Panc1 (cell line): ENCODE measurements at regions not wholly inside any gene's neighbourhood (a gene's known extent, or its start where the extent isn't known, plus 50 kb on each side); places are given as distances from the start of the nearest gene placed in this dataset.

Experiments
- ATAC-seq: fragments of 200-7000 bp; cut with Tn5 transposase; 2 replicates; pipeline ENCODE4 v1.9.1; 2020; ENCODE audit warnings: mild to moderate bottlenecking, moderate library complexity
- BruUV-seq: library from RNA; stranded (reverse); fragments of 400-500 nt; replicated peaks from 2 replicates; lab custom pipeline; 2021; lab: Mats Ljungman, UMichigan
- CTCF ChIA-PET: fragments of 300-600 bp; sonication (Branson Sonifier 250); formaldehyde crosslinking; loops from one replicate; lab custom pipeline; 2022; ENCODE audit warnings: antibody characterized with exemption; lab: Charles Lee
- POLR2A ChIA-PET: fragments of 300-600 bp; sonication (Branson Sonifier 250); formaldehyde crosslinking; loops from one replicate; lab custom pipeline; 2022; ENCODE audit warnings: antibody characterized with exemption; lab: Charles Lee
- DNase-seq: peaks from one replicate; pipeline ENCODE4 v3.0.0-alpha.2; 2010; ENCODE audit warnings: low read depth, low spot score
- H3K27ac ChIP-seq: 2 replicates; pipeline ENCODE4 v1.5.1; 2011; ENCODE audit warnings: mild to moderate bottlenecking, low read length, inconsistent platforms
- H3K27me3 ChIP-seq: fragments of 200-500 bp; sonication (Bioruptor generic); 2 replicates; pipeline ENCODE4 v1.6.0; 2014; ENCODE audit warnings: low read length, inconsistent platforms; ENCODE audit not compliant: control insufficient read depth, insufficient read depth
- H3K36me3 ChIP-seq: fragments of 200-500 bp; sonication (Bioruptor generic); 2 replicates; pipeline ENCODE4 v1.5.1; 2014; ENCODE audit warnings: inconsistent platforms, mild to moderate bottlenecking, low read length, moderate library complexity; ENCODE audit not compliant: control insufficient read depth, insufficient read depth
- H3K4me1 ChIP-seq: 2 replicates; pipeline ENCODE4 v1.5.1; 2011; ENCODE audit warnings: inconsistent platforms, mild to moderate bottlenecking, low read length, moderate library complexity; ENCODE audit not compliant: control insufficient read depth, insufficient read depth
- H3K4me3 ChIP-seq, 2 experiments: 2 replicates each; pipeline ENCODE4 v1.5.1; 2011 to 2012; ENCODE audit warnings: low read depth in 2 of 2, low read length in 2 of 2, mild to moderate bottlenecking in 2 of 2, inconsistent platforms in 1 of 2, moderate library complexity in 1 of 2
- H3K9me3 ChIP-seq: fragments of 200-500 bp; sonication (Bioruptor generic); 2 replicates; pipeline ENCODE4 v1.5.1; 2014; ENCODE audit warnings: low read depth, mild to moderate bottlenecking, inconsistent platforms, low read length, moderate library complexity; ENCODE audit not compliant: control insufficient read depth, insufficient read depth
- POLR2AphosphoS5 ChIP-seq: IDR thresholded peaks from 2 replicates; pipeline ENCODE4 v1.6.1; 2012; ENCODE audit warnings: mild to moderate bottlenecking, low read depth, low read length, moderate library complexity
- SIN3A ChIP-seq: IDR thresholded peaks from 2 replicates; pipeline ENCODE4 v1.6.1; 2012; ENCODE audit warnings: low read depth, mild to moderate bottlenecking, low read length, moderate library complexity, borderline replicate concordance; ENCODE audit not compliant: insufficient read depth
- TCF7L2 ChIP-seq: IDR thresholded peaks from 2 replicates; pipeline ENCODE4 v1.6.1; 2011; ENCODE audit warnings: mild to moderate bottlenecking, low read depth, low read length, inconsistent platforms
- in situ Hi-C: cut with HindIII; loops from 2 replicates; pipeline ENCODE4 v1.10.0; 2016; ENCODE audit warnings: low sequenced_read_pairs, low pct_unique_long_range_greater_than_20kb
- intact Hi-C: fragments of 100-400 bp; cut with micrococcal nuclease; formaldehyde crosslinking; loops from one replicate; pipeline ENCODE4 v1.10.0; 2022; ENCODE audit not compliant: unreplicated experiment
- TF ChIP-seq, protein P1 (sequence below), 2 experiments: IDR thresholded peaks; 2 replicates each; pipeline ENCODE4 v1.6.1; 2011 to 2012; ENCODE audit warnings: low read depth in 2 of 2, control low read depth in 1 of 2, low read length in 1 of 2, mild to moderate bottlenecking in 1 of 2, moderate library complexity in 1 of 2; ENCODE audit not compliant: insufficient read depth in 1 of 2
- TF ChIP-seq, protein P2 (sequence below): fragments of 450-650 bp; IDR thresholded peaks from 2 replicates; pipeline ENCODE4 v1.5.1; 2017; ENCODE audit warnings: mild to moderate bottlenecking

DNA sequence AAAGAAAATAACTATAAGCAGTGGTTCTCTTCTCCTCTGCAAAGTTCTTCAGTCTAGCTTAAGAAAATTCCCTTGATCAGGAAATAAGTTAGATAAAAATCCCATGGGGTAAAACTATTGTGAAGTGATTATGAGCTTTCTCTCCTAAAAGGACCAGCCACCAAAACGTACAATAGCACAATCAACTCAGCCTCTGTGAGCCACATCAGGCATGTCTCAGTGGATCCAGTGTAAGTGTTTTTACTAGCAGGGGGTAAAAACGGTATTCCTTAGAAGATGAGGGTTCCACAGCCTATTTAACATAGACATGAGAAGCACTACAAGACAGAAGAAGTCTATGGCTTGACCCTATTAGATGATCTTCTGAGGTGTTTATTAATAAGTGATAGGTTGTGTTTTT is 503.2 kb downstream of the PIK3C3 start:
- Histone ChIP-seq H3K4me3 (no peak overlapping the region), H3K9me3 (no peaks in the 10 kb centered on the region), H3K36me3 (no peaks in the 10 kb centered on the region), H3K27me3 (no peaks in the 10 kb centered on the region), H3K27ac (no peak overlapping the region), H3K4me1 (no peaks in the 10 kb centered on the region)
- CTCF ChIA-PET = no interaction called here
- no TSS peak for BruUV-seq
- DNase-seq = no peak
- no peak for ATAC-seq
- intact Hi-C loops = no loop called here
- POLR2A ChIA-PET = no interaction called here
- in situ Hi-C loops = no loop called here
- TF ChIP-seq SIN3A = no peak
- TF ChIP-seq, protein P1, sequence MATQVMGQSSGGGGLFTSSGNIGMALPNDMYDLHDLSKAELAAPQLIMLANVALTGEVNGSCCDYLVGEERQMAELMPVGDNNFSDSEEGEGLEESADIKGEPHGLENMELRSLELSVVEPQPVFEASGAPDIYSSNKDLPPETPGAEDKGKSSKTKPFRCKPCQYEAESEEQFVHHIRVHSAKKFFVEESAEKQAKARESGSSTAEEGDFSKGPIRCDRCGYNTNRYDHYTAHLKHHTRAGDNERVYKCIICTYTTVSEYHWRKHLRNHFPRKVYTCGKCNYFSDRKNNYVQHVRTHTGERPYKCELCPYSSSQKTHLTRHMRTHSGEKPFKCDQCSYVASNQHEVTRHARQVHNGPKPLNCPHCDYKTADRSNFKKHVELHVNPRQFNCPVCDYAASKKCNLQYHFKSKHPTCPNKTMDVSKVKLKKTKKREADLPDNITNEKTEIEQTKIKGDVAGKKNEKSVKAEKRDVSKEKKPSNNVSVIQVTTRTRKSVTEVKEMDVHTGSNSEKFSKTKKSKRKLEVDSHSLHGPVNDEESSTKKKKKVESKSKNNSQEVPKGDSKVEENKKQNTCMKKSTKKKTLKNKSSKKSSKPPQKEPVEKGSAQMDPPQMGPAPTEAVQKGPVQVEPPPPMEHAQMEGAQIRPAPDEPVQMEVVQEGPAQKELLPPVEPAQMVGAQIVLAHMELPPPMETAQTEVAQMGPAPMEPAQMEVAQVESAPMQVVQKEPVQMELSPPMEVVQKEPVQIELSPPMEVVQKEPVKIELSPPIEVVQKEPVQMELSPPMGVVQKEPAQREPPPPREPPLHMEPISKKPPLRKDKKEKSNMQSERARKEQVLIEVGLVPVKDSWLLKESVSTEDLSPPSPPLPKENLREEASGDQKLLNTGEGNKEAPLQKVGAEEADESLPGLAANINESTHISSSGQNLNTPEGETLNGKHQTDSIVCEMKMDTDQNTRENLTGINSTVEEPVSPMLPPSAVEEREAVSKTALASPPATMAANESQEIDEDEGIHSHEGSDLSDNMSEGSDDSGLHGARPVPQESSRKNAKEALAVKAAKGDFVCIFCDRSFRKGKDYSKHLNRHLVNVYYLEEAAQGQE (IDR thresholded peaks at IDR 0.05; ENCODE audit: insufficient read depth in 1 of 2, low read depth in 2 of 2, low read length in 1 of 2) = no peak
- TF ChIP-seq, protein P2, sequence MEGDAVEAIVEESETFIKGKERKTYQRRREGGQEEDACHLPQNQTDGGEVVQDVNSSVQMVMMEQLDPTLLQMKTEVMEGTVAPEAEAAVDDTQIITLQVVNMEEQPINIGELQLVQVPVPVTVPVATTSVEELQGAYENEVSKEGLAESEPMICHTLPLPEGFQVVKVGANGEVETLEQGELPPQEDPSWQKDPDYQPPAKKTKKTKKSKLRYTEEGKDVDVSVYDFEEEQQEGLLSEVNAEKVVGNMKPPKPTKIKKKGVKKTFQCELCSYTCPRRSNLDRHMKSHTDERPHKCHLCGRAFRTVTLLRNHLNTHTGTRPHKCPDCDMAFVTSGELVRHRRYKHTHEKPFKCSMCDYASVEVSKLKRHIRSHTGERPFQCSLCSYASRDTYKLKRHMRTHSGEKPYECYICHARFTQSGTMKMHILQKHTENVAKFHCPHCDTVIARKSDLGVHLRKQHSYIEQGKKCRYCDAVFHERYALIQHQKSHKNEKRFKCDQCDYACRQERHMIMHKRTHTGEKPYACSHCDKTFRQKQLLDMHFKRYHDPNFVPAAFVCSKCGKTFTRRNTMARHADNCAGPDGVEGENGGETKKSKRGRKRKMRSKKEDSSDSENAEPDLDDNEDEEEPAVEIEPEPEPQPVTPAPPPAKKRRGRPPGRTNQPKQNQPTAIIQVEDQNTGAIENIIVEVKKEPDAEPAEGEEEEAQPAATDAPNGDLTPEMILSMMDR = no peak
- TF ChIP-seq POLR2AphosphoS5 = no peak
- no peak for TF ChIP-seq TCF7L2

DNA sequence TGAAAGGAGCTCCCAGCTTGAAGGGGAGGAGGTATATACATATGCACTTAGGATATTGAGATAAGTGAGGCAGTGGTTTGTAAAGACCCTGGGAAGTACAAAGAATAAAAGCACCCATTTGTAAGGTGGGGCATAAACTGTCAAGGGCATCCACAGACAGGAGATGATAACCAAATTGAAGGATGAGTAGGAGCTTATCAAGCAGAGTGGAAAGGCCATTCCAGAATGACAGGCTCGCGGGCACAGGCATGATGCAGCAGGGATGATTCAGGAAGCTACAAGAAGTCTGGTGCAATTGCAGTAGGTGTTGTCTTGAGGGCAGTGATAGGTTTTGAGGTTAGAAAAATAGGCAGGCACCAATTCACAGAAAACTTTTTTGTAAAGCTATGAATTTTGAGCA is 504.8 kb downstream of the PIK3C3 start:
- H3K9me3 ChIP-seq = no peaks in the 10 kb centered on the region
- TF ChIP-seq TCF7L2 (no peak), POLR2AphosphoS5 (no peak), SIN3A (no peak)
- TF ChIP-seq, protein P2 = no peak
- TF ChIP-seq, protein P1 (IDR thresholded peaks at IDR 0.05; ENCODE audit: insufficient read depth in 1 of 2, low read depth in 2 of 2, low read length in 1 of 2) = no peak
- intact Hi-C loops = no loop called here
- in situ Hi-C loops = no loop called here
- ATAC-seq = no peak
- ChIA-PET POLR2A (no interaction called here), CTCF (no interaction called here)
- H3K36me3 ChIP-seq = no peaks in the 10 kb centered on the region
- no peak for DNase-seq
- BruUV-seq = no TSS peak
- no peaks in the 10 kb centered on the region for H3K27me3 ChIP-seq
- no peak overlapping the region for H3K27ac ChIP-seq
- no peak overlapping the region for H3K4me3 ChIP-seq
- H3K4me1 ChIP-seq = no peaks in the 10 kb centered on the region
